Mesothelial cell of epicardium (in vitro differentiated cells): ENCODE measurements at regions not wholly inside any gene's neighbourhood (a gene's known extent, or its start where the extent isn't known, plus 50 kb on each side); places are given as distances from the start of the nearest gene placed in this dataset.

ENCODE experiments used
- DNase-seq, 2 experiments: peaks; one replicate each; pipeline ENCODE4 v3.0.0; 2021; ENCODE audit warnings: low spot score in 2 of 2; ENCODE audit not compliant: unreplicated experiment in 2 of 2
- H3K27ac Mint-ChIP-seq: 2 replicates; pipeline ENCODE4 v1.8.0; 2021; ENCODE audit warnings: mixed read lengths
- H3K27me3 Mint-ChIP-seq: 2 replicates; pipeline ENCODE4 v1.8.0; 2021; ENCODE audit warnings: low read depth, mixed read lengths
- H3K36me3 Mint-ChIP-seq: 2 replicates; pipeline ENCODE4 v1.8.0; 2021; ENCODE audit warnings: mixed read lengths
- H3K4me1 Mint-ChIP-seq: 2 replicates; pipeline ENCODE4 v1.8.0; 2021; ENCODE audit warnings: mixed read lengths
- H3K4me3 Mint-ChIP-seq: 2 replicates; pipeline ENCODE4 v1.8.0; 2021; ENCODE audit warnings: mild to moderate bottlenecking, moderate library complexity, mixed read lengths
- H3K9me3 Mint-ChIP-seq: 2 replicates; pipeline ENCODE4 v1.8.0; 2021; ENCODE audit warnings: mixed read lengths
- CTCF ChIP-seq: fragments of 200-600 bp; sonication (generic); IDR thresholded peaks from one replicate; pipeline ENCODE4 v1.5.0; 2021; ENCODE audit warnings: antibody characterized with exemption; ENCODE audit not compliant: unreplicated experiment

DNA sequence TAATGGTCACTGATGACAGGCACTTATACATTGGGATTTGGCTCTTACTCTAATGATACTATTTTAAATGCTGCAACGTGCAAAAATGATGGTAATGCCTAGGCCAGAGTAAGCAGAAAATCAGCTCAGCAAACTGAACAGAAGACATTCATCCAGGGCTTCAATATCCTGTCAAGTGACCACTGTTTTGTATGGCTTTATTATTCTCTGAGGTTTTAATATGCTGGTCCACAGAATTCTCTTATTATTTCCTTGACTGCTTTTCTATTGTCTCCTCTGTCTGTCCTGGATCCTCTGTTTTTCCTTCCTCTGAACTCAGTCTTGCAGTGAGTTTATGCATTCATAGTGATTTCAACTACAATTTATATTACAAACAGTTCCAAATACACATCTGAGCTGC, 90.8 kb upstream of the PMFBP1 start:
- H3K27ac Mint-ChIP-seq, result no peak overlapping the region
- H3K9me3 Mint-ChIP-seq, result peaks cover 9% of the 10 kb centered on the region
- H3K36me3 Mint-ChIP-seq, result no peaks in the 10 kb centered on the region
- no peak overlapping the region for H3K4me3 Mint-ChIP-seq
- H3K4me1 Mint-ChIP-seq, result no peaks in the 10 kb centered on the region
- no peaks in the 10 kb centered on the region for H3K27me3 Mint-ChIP-seq
- TF ChIP-seq CTCF, result no peak
- no peak for DNase-seq

- no peaks in the 10 kb centered on the region for H3K36me3 Mint-ChIP-seq
- DNase-seq, result no peak
- H3K4me3 Mint-ChIP-seq, result no peak overlapping the region
- H3K27me3 Mint-ChIP-seq, result no peaks in the 10 kb centered on the region
- peaks cover 6% of the 10 kb centered on the region for H3K4me1 Mint-ChIP-seq
- no peak overlapping the region for H3K27ac Mint-ChIP-seq
- TF ChIP-seq CTCF, result no peak
- peaks cover 9% of the 10 kb centered on the region for H3K9me3 Mint-ChIP-seq
Observed at GRCh38 chr16:72261127-72261526, 89.2 kb upstream of the PMFBP1 start.

- Mint-ChIP-seq H3K9me3 (peaks cover 9% of the 10 kb centered on the region), H3K27ac (peak overlapping the region; percentile 1), H3K27me3 (no peaks in the 10 kb centered on the region), H3K4me1 (peaks cover 6% of the 10 kb centered on the region), H3K36me3 (no peaks in the 10 kb centered on the region), H3K4me3 (no peak overlapping the region)
- TF ChIP-seq CTCF, result no peak
- no peak for DNase-seq
Observed at GRCh38 chr16:72256398-72257066, 84.6 kb upstream of the PMFBP1 start.

DNA sequence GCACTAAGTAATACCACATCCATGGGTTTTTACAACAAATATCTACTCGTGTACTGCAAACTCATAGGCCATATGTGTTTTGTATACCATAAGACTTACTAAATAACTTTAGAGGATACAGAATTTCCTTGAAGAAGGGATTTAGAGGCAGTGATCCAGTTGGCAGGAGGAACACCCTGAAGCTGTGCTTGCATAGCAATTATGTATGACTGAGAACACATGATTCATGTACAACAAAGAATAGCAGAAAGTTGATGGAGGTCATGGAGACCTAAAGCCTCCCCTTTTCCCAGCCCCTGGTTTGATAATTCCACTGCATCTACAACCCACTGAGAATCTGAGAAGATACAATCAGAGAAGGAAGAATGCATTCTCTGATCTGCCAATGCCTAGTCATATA, 83.8 kb upstream of the PMFBP1 start:
- H3K27me3 Mint-ChIP-seq, result no peaks in the 10 kb centered on the region
- no peaks in the 10 kb centered on the region for H3K36me3 Mint-ChIP-seq
- peaks cover 9% of the 10 kb centered on the region for H3K9me3 Mint-ChIP-seq
- DNase-seq, result no peak
- peaks cover 6% of the 10 kb centered on the region for H3K4me1 Mint-ChIP-seq
- no peak overlapping the region for H3K27ac Mint-ChIP-seq
- TF ChIP-seq CTCF, result no peak
- no peak overlapping the region for H3K4me3 Mint-ChIP-seq

GRCh38 chr16:72247821-72248253, 75.9 kb upstream of the PMFBP1 start:
- no peaks in the 10 kb centered on the region for H3K9me3 Mint-ChIP-seq
- H3K27ac Mint-ChIP-seq, result no peak overlapping the region
- no peak overlapping the region for H3K4me3 Mint-ChIP-seq
- no peaks in the 10 kb centered on the region for H3K36me3 Mint-ChIP-seq
- no peak for DNase-seq
- no peaks in the 10 kb centered on the region for H3K27me3 Mint-ChIP-seq
- H3K4me1 Mint-ChIP-seq, result no peaks in the 10 kb centered on the region
- no peak for TF ChIP-seq CTCF

DNA sequence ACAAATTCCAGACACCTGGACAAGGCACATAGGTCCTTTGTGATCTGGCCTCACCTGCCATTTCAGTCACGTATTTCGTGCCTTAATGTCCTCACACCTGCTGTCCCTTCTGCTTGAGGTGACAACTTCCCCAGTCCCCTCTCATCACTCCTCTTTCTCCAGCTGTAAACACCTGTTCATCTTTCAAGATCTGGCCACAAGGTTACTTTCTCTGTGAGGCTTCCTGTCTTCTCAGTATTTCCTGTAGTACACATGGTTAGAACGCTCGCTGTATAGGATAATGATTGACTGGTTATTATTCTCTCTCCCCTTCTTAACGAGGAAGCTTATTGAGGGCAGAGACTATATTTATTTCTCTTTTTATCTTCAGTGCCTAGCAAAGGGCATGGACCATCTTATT, 74.5 kb upstream of the PMFBP1 start:
- Mint-ChIP-seq H3K36me3 (no peaks in the 10 kb centered on the region), H3K9me3 (no peaks in the 10 kb centered on the region), H3K27me3 (no peaks in the 10 kb centered on the region), H3K4me3 (no peak overlapping the region), H3K27ac (no peak overlapping the region), H3K4me1 (no peaks in the 10 kb centered on the region)
- DNase-seq, result no peak
- TF ChIP-seq CTCF, result no peak
